HG02588 (cell line): ENCODE measurements at regions not wholly inside any gene's neighbourhood (a gene's known extent, or its start where the extent isn't known, plus 50 kb on each side); places are given as distances from the start of the nearest gene placed in this dataset.

ENCODE experiments used
- ATAC-seq: cut with Tn5 transposase; IDR thresholded peaks from one replicate; pipeline ENCODE4 v1.9.1; 2021; ENCODE audit warnings: mild to moderate bottlenecking, moderate library complexity; ENCODE audit not compliant: unreplicated experiment

- ATAC-seq: no peak
These were observed 207.0 kb downstream of the HNMT start for GRCh38 chr2:138171244-138171643.

DNA sequence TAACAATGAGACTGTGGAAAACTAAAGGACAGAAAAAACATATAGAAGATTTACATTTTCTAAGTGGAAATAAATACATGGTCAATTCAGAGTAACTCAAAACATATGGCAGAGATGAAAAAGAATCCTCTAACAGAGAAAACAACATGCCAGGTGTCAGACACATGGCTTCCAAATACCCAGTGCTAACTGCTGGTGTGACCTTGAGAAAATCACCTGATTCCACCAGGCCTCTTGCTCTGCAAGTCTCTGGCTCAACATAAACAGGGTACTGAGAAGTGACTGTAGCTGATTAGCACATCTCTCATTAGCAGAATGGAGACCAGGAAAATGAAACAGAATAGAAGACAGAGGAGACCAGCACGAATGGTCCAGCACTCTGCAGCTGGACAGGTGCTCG, 210.8 kb downstream of the HNMT start:
- ATAC-seq: no peak

GRCh38 chr2:138176862-138177439, 212.7 kb downstream of the HNMT start:
- ATAC-seq: no peak

- no peak for ATAC-seq
These were observed 213.4 kb downstream of the HNMT start for GRCh38 chr2:138177693-138178092.

DNA sequence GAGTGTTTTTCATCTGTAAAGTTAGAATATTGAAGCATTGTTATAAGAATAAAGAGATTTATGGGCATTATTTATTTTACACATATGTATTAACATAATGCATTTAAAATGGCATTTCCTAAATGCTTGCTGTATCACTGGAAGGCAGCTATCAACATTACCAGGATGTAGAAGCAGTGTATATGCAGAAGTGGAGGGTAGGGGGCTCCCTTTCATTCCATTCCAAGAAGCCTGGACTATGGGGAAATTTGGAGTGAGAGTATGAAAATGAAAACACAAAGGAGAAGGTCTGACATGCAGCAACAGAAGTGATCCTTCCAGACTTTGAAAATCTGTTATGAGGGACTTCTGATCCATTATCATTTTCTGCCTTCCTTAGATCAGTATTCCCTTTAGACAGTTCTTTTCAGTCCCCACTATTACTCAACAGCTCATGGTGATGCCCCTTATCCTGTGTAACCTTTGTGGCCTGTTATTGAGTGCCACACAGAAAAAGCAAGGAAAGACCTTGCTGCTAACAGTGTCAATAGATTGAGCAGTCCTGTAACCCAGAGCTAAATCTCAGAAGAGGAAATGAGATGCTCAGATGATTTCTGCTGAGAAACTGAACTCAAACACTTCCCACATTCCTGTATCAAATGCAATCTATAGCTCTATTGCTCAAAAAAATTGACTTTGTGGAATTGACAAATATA, 216.6 kb downstream of the HNMT start:
- ATAC-seq: no peak

GRCh38 chr2:138182250-138182936, 218.1 kb downstream of the HNMT start:
- no peak for ATAC-seq

DNA sequence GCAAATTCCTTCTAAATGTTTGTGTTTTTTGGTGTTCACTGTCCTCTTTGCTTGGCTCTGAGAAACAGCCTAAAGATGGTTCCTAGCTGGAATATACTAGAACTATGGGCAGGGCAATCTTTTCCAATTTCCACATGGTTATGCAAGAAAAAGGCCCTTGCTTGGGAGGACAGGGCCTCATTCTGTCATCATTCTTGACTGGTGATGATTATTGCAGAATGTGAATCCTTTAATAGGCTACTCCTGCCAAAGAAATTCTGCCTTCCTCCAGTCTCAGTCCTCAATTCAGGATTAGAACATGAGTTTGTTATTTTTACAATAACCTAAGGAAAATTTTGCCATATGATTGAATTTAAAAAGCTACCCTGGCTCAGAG, 218.7 kb downstream of the HNMT start:
- ATAC-seq: no peak

DNA sequence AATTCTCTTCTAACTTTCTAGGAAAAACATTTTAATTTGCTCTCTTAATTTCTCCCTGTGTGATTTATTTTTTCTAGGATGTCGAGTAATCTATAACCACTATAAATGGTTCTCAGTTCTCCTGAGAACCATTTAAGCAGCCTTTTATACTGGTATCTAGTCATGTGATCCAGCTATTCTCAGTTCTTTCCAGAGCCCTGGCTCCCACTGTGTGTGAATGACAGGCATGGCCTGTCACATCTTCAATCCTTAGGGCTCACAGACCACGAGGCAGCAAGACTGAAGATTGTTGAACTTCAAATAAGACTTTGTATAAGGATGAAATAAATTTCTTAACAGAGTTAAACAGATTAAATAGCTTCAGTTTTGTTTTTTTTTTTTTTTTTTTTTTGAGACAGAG, 219.4 kb downstream of the HNMT start:
- no peak for ATAC-seq

DNA sequence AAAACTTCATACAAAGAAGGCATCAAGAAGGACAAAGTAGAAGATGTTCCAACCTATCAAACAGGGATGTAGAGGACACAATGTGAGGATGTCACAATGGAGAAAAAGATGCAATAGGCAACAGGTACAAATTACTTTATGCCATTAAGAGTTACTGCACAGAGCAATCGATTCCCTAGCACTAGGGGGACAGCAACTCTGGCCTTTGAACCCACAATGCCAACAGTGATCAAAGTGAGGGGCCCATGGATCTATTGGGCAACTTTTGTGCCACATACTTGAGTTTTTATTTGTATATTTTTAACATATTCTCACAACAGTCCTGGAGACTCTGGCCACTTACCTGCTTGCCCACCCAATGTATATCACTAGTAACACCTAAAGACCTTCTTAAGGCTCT, 220.2 kb downstream of the HNMT start:
- ATAC-seq: no peak

DNA sequence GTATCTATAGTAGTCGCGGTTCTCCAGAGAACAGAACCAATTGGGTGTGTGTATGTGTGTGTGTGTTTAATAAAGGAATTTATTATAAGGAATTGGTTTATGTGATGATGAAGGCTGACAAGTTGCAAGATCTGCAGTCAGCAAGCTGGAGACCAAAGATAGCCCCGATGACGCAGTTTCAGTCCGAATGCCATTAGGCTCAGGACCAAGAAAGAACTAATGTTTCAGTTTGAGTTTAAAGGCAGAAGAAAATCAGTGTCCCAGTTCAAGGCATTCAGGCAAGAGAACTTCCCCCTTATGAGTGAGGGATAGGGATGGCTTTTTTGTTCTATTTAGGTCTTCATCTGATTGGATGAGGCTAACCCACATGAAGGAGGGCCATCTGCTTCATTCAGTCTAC, 221.6 kb downstream of the HNMT start:
- no peak for ATAC-seq

DNA sequence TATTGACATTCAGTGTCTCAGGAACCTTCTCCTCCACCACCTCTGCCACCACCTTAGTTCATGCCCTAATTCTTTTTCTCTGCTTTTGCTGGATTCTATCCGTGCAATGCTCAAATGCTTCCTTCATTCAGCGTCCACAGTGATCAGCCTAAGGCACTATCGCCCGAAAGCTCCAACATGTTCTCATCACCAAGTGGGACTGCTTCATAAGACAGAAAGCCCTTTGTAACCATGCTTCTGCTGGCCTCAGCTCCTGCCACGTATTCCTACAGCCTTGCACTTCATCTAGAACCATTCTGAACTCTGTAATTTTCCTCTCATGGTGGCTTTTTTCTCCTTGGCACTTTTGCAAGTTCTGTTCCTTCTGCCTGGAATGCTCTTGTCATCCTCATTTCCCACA, 222.9 kb downstream of the HNMT start:
- ATAC-seq: no peak

GRCh38 chr2:138190999-138191398, 226.7 kb downstream of the HNMT start:
- no peak for ATAC-seq

DNA sequence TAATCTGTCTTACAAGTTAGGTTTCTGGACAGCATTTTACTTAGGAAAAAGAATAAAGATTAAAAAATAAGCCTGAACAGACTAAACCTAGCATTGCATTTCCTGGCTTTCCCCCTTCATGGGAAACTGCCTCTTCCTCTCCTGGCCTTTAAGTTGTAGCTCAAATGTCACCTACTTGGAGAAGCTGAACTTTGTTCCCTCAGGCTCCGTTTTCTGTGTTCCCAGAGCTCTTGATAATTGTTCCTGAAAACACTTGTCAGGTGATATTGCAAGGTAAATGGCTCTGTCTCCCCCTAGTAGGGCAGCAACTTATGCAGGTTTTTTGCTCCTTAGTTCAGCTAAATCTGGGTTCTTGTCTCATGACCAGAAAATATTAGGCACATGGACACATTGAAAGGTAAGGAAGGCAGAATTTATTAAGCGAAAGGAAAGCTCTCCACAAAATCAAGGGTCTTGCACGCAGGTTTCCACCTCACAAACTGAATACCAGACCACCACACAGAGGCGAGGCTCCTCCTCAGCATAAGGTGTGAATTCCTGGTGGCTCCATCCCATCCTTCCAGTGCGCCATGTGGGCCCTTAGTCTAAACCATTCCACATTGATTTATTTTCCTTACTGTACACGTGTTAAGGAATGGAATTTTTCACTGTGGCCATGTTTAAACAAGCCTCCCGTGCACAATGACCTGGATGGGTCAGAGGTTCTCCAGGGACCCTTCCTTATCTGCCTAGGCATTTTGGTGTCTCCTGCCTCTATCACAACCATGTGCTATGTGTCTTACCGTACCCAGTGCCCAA, 229.3 kb downstream of the HNMT start:
- no peak for ATAC-seq

DNA sequence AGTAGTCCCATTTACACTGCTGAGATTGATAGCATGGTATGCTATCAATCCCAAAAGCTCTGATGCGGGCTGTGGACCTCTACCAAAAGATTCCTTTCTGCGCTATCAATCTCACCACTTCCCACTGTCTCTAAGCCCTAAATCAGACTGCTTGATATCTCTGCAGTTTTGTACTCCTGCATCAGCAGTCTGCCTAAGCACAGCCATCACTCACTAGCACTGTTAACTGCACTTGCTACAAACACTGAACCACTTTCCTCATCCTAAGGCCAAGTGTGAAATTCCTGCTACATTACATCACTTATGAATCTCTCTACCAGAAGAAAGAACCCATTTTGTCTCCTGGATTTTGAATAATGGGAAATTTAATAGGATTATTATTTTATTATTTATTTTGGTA, 237.0 kb downstream of the HNMT start:
- ATAC-seq: no peak

DNA sequence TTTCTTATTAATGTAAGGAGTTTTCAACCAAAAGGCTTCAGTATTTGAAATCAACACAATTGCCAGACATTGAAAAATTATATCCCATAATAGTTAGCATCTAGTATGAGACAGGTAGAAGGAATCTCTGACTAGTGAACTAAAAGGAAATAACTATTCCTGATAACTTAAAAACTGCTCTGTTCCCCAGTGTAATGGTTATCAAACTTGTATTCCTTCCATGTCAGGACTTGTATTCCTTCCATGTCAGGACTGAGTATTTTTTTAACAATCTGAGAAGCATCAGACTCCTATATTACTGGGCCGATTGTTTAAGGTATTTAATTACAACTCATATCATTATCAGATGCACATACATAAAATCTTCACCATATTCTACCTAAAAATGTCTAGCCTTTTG, 238.5 kb downstream of the HNMT start:
- ATAC-seq: no peak

DNA sequence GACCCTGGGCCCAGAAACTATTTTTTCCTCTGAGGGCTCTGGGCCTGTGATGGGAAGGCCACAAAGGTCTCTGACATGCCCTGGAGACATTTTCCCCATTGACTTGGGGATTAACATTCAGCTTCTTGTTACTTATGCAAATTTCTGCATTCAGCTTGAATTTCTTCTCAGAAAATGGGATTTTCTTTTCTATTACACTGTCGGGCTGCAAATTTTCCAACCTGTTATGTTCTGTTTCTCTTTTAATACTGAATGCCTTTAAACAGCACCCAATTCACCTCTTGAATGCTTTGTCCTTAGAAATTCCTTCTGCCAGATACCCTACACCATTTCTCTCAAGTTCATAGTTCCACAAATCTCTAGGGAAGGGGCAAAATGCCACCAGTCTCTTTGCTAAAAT, 241.0 kb downstream of the HNMT start:
- no peak for ATAC-seq

- ATAC-seq: no peak
These were observed 243.0 kb downstream of the HNMT start for GRCh38 chr2:138207074-138207930.

- no peak for ATAC-seq
These were observed 244.7 kb downstream of the HNMT start for GRCh38 chr2:138209009-138209408.

- no peak for ATAC-seq
These were observed 246.2 kb downstream of the HNMT start for GRCh38 chr2:138210487-138210886.

DNA sequence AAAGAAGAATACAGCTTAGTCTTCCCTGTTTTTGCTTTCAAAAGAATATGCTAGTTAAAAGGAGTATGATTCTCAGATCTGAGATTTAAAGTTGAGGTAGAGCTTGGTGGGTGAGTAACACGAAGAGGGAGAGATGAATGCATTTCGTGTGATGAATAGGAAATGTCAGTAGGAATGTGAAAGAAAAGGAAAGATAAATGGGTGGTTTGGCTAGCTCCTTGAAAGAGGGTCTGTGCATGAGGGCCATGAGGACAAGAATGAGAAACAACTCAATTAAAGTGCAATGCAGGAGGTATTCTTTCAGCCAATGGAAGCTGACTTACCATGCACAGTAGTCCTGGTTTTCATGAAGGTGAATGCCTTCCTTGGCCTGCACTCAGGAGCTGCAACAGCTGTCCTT, 248.2 kb downstream of the HNMT start:
- no peak for ATAC-seq

GRCh38 chr2:138213084-138213483, 248.8 kb downstream of the HNMT start:
- ATAC-seq: no peak
